GM12892 (cell line): ENCODE measurements at regions not wholly inside any gene's neighbourhood (a gene's known extent, or its start where the extent isn't known, plus 50 kb on each side); places are given as distances from the start of the nearest gene placed in this dataset.

Source experiments
- POLR2A ChIP-seq: IDR thresholded peaks from 2 replicates; pipeline ENCODE4 v1.6.1; 2011; ENCODE audit warnings: low read depth, low read length, control low read depth
- POLR2AphosphoS5 ChIP-seq: IDR thresholded peaks from 2 replicates; pipeline ENCODE4 v1.6.1; 2011; ENCODE audit warnings: low read depth, low read length, control low read depth
- TAF1 ChIP-seq: IDR thresholded peaks from 2 replicates; pipeline ENCODE4 v1.6.1; 2011; ENCODE audit warnings: low read depth, mild to moderate bottlenecking, control low read depth, low read length, borderline replicate concordance

DNA sequence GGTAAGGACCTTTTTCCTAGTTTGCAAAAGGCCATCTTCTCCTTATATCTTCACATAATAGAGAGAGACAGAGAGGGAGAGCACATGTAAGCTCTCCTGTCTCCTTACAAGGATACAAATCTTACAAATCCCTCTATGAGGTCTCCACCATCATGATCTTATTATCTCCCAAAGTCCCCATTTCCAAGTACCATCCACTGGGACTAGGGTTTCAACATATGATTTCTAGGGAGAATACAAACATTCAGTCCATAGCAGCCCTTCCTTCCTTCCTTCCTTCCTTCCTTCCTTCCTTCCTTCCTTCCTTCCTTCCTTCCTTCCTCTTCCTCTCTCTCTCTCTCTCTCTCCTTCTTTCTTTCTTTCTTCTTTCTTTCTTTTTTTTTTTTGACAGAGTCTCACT is 1132.9 kb upstream of the WWC1 start:
- TF ChIP-seq POLR2A (no peak), POLR2AphosphoS5 (no peak), TAF1 (no peak)
